Epithelial cell of proximal tubule (primary cell): ENCODE measurements at regions not wholly inside any gene's neighbourhood (a gene's known extent, or its start where the extent isn't known, plus 50 kb on each side); places are given as distances from the start of the nearest gene placed in this dataset.
"Not testable (repeated sequence)": the region's sequence is repeated elsewhere in the genome, so short reads cannot be mapped to it uniquely, and the experiment has no call there.

ENCODE experiments used
- DNase-seq: peaks from one replicate; pipeline ENCODE4 v3.0.0-alpha.2; 2011; ENCODE audit warnings: low read depth
- H3K4me3 ChIP-seq: 2 replicates; pipeline ENCODE4 v1.5.1; 2011; ENCODE audit warnings: low read depth, mild to moderate bottlenecking, low read length
- TF ChIP-seq, protein P1 (sequence below): conservative IDR thresholded peaks from 2 replicates; pipeline ENCODE4 v1.5.1; 2012; ENCODE audit warnings: low read depth, mild to moderate bottlenecking, low read length

DNA sequence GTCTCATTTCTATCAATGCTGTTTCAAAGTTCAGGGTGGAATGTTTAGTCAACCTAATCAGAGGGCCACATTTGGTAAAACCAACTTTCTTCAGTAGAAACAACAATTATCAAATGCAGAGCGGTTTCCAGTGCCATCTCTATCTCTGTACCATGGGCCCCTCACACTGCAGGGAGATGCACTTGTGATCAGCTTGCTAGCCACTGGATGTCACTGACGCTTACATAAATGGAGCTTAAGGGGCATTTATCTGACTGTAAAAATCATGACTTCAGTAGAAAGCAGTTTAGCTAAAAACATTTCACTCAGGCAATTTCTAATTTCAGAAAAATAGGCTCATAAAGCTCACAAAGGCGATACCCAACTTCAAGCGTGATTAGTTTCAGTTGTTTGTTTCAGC lies 678.0 kb downstream of the ZEB2 start:
- DNase-seq, result no peak
- H3K4me3 ChIP-seq, result no peak overlapping the region
- TF ChIP-seq, protein P1, sequence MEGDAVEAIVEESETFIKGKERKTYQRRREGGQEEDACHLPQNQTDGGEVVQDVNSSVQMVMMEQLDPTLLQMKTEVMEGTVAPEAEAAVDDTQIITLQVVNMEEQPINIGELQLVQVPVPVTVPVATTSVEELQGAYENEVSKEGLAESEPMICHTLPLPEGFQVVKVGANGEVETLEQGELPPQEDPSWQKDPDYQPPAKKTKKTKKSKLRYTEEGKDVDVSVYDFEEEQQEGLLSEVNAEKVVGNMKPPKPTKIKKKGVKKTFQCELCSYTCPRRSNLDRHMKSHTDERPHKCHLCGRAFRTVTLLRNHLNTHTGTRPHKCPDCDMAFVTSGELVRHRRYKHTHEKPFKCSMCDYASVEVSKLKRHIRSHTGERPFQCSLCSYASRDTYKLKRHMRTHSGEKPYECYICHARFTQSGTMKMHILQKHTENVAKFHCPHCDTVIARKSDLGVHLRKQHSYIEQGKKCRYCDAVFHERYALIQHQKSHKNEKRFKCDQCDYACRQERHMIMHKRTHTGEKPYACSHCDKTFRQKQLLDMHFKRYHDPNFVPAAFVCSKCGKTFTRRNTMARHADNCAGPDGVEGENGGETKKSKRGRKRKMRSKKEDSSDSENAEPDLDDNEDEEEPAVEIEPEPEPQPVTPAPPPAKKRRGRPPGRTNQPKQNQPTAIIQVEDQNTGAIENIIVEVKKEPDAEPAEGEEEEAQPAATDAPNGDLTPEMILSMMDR, result peak; percentile 38

DNA sequence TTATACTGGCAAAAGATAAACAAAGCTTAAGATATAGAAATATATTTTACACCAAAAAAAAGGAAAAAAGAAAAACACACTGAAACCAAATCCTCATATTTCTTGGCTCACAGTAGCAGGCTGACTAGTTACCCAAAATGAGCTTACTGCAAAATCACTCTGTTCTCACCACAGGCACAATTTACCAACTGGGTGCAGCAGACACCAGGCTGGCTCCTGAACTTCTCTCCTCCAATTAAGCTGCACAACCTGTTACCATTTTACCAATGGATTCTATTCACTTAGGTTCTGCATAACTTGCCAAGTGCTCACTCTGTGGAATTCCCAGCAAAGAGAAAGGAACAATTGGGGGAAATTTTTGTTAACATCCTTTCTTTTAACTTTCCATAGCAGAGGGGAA lies 679.3 kb downstream of the ZEB2 start:
- no peak overlapping the region for H3K4me3 ChIP-seq
- TF ChIP-seq, protein P1, result no peak
- no peak for DNase-seq

DNA sequence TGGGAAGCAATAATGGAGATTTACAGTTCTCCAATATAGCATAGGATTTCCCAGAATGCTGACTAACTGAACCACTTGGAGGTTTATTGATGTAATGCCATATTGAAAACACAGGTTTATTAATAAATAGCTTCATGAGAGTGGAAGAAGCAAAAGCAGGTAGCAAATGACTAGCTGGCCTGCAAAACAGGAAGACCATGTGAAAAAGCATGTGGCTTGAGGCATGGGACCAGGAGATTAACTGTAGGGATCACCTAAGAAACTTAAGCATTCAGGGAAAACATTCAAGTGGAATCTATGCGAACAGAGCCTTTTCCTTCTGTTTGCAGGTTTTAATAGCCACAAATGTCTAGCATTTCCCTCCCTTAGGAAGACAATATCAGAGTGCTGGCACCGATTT lies 679.7 kb downstream of the ZEB2 start:
- no peak overlapping the region for H3K4me3 ChIP-seq
- TF ChIP-seq, protein P1, result no peak
- DNase-seq, result no peak

DNA sequence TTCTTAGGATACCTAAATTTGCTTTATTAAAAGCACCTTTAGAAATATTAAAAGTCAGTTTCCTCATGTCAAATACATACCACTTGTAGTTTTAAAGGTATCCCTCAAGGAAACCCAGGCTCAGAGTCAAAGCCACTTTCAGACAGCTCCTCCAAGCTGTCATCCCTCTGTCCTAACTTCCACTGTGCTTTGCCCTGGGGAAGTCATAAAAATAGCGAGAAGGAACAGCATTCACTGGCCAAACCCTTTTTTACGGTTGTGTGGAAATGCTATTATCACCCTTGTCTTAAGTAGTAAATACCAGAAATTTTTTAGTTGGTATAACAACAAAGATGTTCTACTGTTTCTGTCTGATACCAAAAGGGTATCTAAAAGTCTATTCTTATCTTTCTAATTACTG lies 680.5 kb downstream of the ZEB2 start:
- TF ChIP-seq, protein P1, result no peak
- H3K4me3 ChIP-seq, result no peak overlapping the region
- DNase-seq, result no peak

DNA sequence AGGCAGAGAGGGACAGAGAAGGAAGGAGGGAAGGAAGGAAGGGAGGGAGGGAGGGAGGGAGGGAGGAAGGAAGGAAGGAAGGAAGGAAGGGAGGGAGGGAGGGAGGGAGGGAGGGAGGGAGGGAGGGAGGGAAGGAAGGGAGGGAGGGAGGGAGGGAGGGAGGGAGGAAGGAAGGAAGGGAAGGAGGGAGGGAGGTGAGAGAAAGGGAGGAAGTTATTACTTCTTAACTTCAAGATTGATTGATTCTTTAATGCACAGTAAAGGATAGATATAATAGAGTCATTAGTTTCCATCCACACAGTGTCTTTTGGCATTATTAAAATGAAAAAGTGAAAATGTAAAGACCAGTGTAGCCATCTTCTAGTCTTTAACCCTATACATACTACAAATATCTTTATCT lies 682.9 kb downstream of the ZEB2 start:
- not testable (repeated sequence) for H3K4me3 ChIP-seq, DNase-seq

DNA sequence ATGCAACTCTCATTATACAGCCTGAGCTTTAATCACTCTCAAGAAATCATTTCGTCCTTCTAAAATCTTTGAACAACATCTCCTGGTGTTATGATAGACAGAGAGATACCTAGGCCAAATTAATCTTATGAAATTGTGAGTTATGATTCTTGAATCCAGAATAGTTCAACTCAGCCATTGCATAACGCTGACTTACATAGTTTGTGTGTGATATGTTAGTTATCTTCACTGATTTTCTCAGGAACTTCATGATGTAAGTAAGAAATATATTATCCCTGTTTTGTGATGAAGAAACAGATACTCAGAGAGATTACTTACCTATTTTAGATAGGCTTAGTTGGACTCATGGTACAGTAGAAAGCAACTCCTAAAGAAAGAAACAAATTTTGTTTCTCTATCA lies 684.4 kb downstream of the ZEB2 start:
- no peak overlapping the region for H3K4me3 ChIP-seq
- DNase-seq, result no peak
- TF ChIP-seq, protein P1, result no peak

DNA sequence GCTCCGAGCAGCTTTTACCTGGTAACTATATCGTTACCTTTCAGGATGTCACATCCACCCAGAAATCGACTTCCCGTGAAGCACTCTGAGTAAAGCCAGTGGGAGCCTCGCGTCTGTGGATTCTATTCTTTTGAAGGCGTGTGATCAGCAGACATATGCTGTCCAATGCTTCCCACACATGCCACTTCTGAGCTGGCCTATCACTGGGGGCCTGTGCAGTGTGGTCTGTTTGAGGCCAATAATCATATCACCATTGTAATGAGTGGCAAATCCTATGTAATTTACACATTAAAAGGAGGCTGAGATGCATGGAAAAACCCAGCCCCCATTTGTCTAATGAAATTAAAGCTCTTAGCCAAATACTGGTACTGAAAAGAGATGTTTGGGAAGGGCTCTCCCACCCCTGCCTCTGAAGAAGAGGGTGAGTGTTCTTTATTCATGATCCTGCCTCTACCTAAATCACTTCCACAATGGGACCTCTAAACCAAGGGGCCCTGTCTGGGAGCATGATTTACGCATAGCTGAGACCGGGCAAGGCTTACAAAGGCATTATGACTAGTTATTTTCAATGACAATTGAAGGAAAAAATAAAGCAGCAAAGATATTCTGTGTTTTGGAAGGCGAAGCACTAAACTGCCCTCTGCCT lies 686.8 kb downstream of the ZEB2 start:
- no peak for DNase-seq
- TF ChIP-seq, protein P1, result no peak
- H3K4me3 ChIP-seq, result no peak overlapping the region
